ENCODE measurements at regions not wholly inside any gene's neighbourhood (a gene's known extent, or its start where the extent isn't known, plus 50 kb on each side); places are given as distances from the start of the nearest gene placed in this dataset.
A peak's percentile ranks its signal among the peaks of the same experiment; 100 is the strongest.

DNA sequence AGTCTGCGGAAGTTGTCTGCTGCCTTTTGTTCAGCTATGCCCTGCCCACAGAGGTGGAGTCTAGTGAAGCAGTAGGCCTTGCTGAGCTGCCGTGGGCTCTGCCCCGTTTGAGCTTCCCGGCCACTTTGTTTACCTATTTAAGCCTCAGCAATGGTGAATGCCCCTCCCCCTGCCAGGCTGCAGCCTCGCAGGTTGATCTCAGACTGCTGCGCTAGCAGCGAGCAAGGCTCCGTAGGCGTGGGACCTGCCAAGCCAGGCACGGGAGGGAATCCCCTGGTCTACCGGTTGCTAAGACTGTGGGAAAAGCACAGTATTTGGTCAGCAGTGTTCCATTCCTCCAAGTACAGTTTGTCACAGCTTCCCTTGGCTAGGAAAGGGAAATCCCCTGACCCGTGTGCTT, 143.6 kb downstream of the DYRK2 start:
- no peak overlapping the region for H3K27ac Mint-ChIP-seq
- DNase-seq (no peak), ATAC-seq (ENCODE audit: low read depth) (no peak)
- no peaks in the 10 kb centered on the region for H3K4me1 Mint-ChIP-seq
- peaks cover 6% of the 10 kb centered on the region for H3K9me3 Mint-ChIP-seq
- H3K27me3 Mint-ChIP-seq, result no peaks in the 10 kb centered on the region
- POLR2A ChIA-PET, result no interaction called here
- H3K36me3 Mint-ChIP-seq, result peaks cover 3% of the 10 kb centered on the region
- no peak overlapping the region for H3K4me3 Mint-ChIP-seq

DNA sequence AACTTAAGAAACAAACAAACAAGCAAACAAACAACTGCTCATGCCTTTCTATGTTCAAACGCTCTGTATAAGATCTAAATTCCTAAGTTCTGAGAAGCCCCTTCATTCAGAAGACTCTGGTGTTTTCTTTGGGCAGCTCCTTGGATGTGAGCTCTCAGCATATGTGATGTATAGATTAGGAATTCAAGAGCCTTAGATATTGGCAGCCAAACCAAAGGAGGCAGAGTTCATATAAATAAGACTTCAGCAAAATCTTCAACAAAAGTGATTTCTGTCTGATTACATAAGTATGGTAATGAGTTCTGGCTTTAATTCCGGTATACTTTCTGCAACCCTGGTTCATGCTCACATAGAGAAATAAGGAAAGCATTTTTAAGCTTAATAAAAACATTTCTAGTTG, 145.6 kb downstream of the DYRK2 start:
- DNase-seq (no peak), ATAC-seq (ENCODE audit: low read depth) (no peak)
- Mint-ChIP-seq H3K27ac (no peak overlapping the region), H3K9me3 (peaks cover 6% of the 10 kb centered on the region), H3K4me1 (peaks cover under 1% of the 10 kb centered on the region), H3K36me3 (peaks cover 3% of the 10 kb centered on the region), H3K27me3 (peaks cover 2% of the 10 kb centered on the region), H3K4me3 (no peak overlapping the region)
- POLR2A ChIA-PET, result no interaction called here

DNA sequence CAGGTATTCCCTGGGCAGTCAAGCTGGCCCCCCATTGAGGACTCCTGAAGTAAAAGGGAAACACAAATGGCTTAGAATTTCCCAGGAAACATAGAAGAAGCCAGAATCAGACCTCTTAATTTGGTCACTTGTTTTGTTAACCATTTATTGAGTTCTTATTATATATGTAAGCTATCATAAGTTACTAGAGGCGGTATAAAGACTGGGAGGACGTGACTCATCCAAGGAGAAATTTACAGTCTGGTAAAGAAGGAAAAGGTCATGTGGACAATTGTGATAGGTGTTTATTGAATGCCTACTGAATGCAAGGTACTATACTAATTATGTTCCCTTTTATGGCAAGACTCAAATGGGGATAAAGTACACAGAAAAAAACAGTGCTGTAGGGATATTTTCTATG, 146.7 kb downstream of the DYRK2 start:
- Mint-ChIP-seq H3K27me3 (peaks cover 2% of the 10 kb centered on the region), H3K27ac (no peak overlapping the region), H3K4me1 (peaks cover 1% of the 10 kb centered on the region), H3K4me3 (no peak overlapping the region), H3K36me3 (peaks cover 3% of the 10 kb centered on the region), H3K9me3 (peaks cover 6% of the 10 kb centered on the region)
- DNase-seq (no peak), ATAC-seq (ENCODE audit: low read depth) (no peak)
- POLR2A ChIA-PET, result no interaction called here

DNA sequence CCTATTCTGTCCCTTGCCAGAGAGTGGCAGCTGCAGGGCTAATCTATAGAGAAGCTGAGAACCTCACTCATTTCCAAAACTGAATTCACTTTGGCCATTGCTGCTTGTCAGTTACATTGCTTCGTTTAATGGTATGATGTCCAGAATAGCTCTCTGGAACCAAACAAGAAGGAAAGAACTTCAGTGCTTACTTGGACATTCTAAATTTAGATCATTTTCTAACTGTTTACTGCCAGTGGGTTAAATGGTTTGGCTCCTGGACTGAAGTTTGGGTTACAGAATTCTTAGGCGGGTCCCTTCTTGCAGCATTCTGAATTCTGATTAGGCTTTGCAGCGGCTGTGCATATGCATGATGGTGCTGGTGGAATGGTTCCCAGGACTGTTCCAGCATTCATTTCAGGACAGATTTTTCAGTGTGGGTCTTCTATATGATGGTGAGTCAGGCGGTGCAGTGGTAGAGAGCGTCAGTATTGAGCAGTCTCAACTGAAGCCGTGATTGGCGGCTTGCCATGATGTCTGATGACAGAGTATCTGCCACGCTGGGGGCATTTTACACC, 148.7 kb downstream of the DYRK2 start:
- POLR2A ChIA-PET, result no interaction called here
- Mint-ChIP-seq H3K4me3 (no peak overlapping the region), H3K9me3 (peaks cover 1% of the 10 kb centered on the region), H3K27ac (no peak overlapping the region), H3K36me3 (no peaks in the 10 kb centered on the region), H3K27me3 (peaks cover 2% of the 10 kb centered on the region), H3K4me1 (peaks cover 5% of the 10 kb centered on the region)
- ATAC-seq (ENCODE audit: low read depth) (no peak), DNase-seq (no peak)

DNA sequence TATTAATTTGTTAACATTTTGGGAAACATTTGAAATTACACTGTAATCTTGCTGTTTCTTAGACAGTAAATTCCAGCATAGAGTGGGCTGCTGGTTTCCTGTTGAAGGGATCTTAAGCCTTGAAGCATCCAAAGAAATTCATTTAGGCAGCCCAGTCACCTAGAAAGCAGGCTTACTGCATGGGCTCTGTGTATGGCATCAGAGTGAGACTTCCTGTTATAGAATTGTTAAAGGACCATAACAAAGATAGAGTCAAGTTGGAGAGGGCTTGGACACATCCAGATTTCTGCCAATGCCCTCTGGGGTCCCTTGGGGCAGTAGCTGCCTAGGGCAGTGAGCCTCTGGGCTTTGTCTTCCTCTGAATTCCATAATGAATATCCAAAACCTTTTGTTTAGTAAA, 149.2 kb downstream of the DYRK2 start:
- Mint-ChIP-seq H3K4me3 (no peak overlapping the region), H3K27me3 (peaks cover 2% of the 10 kb centered on the region), H3K4me1 (peaks cover 5% of the 10 kb centered on the region), H3K9me3 (peaks cover 1% of the 10 kb centered on the region), H3K36me3 (no peaks in the 10 kb centered on the region), H3K27ac (no peak overlapping the region)
- ATAC-seq (ENCODE audit: low read depth) (no peak), DNase-seq (no peak)
- POLR2A ChIA-PET, result no interaction called here

DNA sequence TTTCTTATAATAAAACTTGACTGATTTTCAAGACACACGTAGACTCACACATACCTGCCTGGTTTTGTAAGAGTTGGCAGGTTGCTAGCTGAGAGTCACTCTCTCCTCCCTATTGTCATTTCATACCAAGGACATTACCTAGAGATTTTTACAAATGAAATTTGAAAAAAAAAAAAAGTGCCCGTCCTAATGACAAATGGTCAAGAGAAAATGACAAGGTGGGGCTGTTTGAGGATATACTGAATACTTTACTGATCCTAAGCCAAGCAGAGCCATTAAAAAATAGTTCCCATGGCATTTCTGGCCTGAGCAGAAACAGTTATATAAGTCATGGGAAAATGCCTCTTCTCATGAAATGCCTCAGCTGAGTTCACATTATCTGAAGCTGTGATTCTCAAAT, 150.2 kb downstream of the DYRK2 start:
- ATAC-seq (ENCODE audit: low read depth) (no peak), DNase-seq (no peak)
- H3K27me3 Mint-ChIP-seq, result peaks cover 2% of the 10 kb centered on the region
- POLR2A ChIA-PET, result no interaction called here
- peaks cover 5% of the 10 kb centered on the region for H3K4me1 Mint-ChIP-seq
- no peak overlapping the region for H3K27ac Mint-ChIP-seq
- no peaks in the 10 kb centered on the region for H3K9me3 Mint-ChIP-seq
- no peak overlapping the region for H3K4me3 Mint-ChIP-seq
- H3K36me3 Mint-ChIP-seq, result no peaks in the 10 kb centered on the region

DNA sequence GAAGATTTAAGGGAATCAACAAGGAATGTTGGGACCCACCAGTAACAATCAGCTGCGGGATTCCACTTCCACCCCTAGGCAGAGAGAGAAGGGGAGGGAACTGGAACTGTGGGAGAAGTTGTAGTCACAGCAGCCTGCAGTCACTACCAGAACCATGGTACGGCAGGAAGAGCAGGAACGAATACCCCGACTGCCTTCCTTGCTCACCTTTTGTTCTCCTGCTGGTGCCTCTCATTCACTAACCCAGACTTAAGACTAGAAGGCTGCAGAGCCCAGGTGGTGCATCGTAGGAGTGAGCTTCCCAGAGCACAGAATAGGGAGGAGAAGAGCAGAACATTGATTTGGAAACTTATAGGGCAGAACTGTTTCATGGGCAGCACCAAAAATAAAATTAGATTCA, 154.2 kb downstream of the DYRK2 start:
- POLR2A ChIA-PET, result no interaction called here
- no peaks in the 10 kb centered on the region for H3K9me3 Mint-ChIP-seq
- H3K4me1 Mint-ChIP-seq, result peaks cover 5% of the 10 kb centered on the region
- H3K27me3 Mint-ChIP-seq, result no peaks in the 10 kb centered on the region
- DNase-seq (no peak), ATAC-seq (ENCODE audit: low read depth) (no peak)
- H3K27ac Mint-ChIP-seq, result no peak overlapping the region
- no peaks in the 10 kb centered on the region for H3K36me3 Mint-ChIP-seq
- no peak overlapping the region for H3K4me3 Mint-ChIP-seq

DNA sequence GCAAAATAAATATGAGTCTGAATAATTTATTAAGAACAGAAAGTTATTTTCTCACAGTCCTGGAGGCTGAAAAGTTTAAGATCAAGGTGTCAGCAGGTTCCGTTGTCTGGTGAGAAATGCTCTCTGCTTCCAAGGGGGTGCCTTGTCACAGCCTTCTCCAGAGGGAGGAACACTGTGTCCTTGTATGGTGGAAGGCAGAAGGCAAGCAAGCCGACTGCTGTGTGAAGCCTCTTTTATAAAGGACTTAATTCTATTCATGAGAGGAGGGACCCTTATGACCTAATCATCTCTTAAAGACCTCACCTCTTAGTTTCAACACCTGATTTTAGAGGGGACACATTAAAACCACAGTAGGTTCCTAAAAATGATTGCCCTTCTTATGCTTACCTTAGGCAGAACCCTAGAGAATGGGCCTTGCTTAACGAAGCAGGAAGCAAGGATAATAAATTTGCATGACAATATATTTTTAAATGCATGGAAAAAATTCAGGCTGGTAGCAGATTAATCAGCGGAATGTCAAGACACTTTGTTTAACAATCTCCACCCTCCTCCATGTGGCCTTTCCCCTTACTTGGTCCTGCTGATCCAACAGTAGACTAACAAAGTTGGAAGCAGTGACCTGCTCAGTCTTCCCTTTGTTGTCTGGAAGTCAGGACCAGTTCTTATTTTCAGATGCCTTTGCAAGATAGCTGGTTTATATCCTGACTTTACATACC, 154.9 kb downstream of the DYRK2 start:
- POLR2A ChIA-PET, result no interaction called here
- no peaks in the 10 kb centered on the region for H3K36me3 Mint-ChIP-seq
- DNase-seq (no peak), ATAC-seq (ENCODE audit: low read depth) (no peak)
- H3K27ac Mint-ChIP-seq, result no peak overlapping the region
- H3K27me3 Mint-ChIP-seq, result no peaks in the 10 kb centered on the region
- no peak overlapping the region for H3K4me3 Mint-ChIP-seq
- peaks cover 5% of the 10 kb centered on the region for H3K4me1 Mint-ChIP-seq
- H3K9me3 Mint-ChIP-seq, result no peaks in the 10 kb centered on the region

DNA sequence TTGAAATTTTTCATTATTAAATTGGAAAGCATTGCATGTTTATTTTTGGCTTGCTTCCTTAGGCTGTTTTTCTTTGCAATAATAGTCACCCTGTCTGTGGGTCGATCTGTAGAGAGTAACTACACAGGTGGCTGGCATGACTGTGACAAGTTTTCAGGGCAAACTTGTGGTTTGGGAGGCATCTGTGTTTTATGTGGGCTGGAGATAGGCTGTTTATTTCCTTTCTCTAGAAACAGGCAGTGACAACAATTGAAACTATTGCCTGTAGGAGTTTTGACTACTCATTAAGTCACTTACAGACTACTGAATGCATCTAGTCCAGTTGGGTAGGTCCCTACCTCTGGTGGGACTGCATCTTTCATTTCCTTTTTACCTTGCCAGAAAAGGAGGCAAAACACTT, 155.6 kb downstream of the DYRK2 start:
- H3K27ac Mint-ChIP-seq, result no peak overlapping the region
- peaks cover 5% of the 10 kb centered on the region for H3K4me1 Mint-ChIP-seq
- H3K27me3 Mint-ChIP-seq, result no peaks in the 10 kb centered on the region
- no peak overlapping the region for H3K4me3 Mint-ChIP-seq
- no peaks in the 10 kb centered on the region for H3K36me3 Mint-ChIP-seq
- ATAC-seq (ENCODE audit: low read depth) (peak; percentile 67), DNase-seq (no peak)
- H3K9me3 Mint-ChIP-seq, result peaks cover 1% of the 10 kb centered on the region
- POLR2A ChIA-PET, result no interaction called here

DNA sequence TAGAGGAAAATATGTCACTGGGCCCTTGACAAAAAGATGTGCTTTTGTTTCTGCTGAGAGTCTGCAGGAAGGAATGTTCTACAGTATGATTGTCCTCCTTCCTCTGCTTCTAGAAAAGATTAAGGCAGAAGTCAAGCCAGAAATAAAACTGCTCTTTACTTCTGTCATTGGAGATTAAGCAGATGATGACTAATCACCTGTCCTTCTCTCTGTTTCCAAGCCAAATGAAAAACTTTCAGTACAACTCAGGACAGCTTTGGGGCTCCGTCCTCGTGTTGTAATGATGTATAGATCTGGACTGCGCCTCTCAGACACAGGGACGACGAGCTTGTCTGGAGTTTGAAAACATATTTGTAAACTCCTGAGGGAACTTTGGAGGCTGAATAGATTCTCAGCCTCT, 159.3 kb downstream of the DYRK2 start:
- ATAC-seq (ENCODE audit: low read depth) (no peak), DNase-seq (no peak)
- Mint-ChIP-seq H3K9me3 (peaks cover 1% of the 10 kb centered on the region), H3K4me1 (no peaks in the 10 kb centered on the region), H3K4me3 (no peak overlapping the region), H3K36me3 (no peaks in the 10 kb centered on the region), H3K27me3 (no peaks in the 10 kb centered on the region), H3K27ac (no peak overlapping the region)
- POLR2A ChIA-PET, result no interaction called here

DNA sequence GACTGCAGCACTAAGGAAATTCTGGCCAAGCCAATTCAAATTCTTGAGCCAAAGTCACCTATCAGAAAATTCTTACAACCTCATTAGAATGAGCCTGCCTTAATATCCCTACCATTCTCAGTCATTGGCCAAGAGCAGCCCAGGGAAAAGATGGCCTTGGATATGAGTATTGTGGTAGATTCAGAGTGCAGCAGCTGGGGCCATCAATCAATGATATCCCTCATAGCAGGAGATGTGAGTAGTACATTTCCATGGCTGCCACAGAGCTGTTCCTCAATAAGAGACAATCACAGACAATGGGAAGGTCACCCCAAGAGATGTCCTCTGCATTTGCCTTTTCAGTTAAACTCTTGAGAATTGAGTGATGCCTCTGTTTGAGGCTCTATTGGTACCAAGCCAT, 161.6 kb downstream of the DYRK2 start:
- no peak for DNase-seq
- no peaks in the 10 kb centered on the region for H3K27me3 Mint-ChIP-seq
- H3K4me1 Mint-ChIP-seq, result no peaks in the 10 kb centered on the region
- no peak overlapping the region for H3K27ac Mint-ChIP-seq
- POLR2A ChIA-PET, result no interaction called here
- H3K4me3 Mint-ChIP-seq, result no peak overlapping the region
- no peak for ATAC-seq (ENCODE audit: low read depth)
- no peaks in the 10 kb centered on the region for H3K36me3 Mint-ChIP-seq
- H3K9me3 Mint-ChIP-seq, result peaks cover 5% of the 10 kb centered on the region

DNA sequence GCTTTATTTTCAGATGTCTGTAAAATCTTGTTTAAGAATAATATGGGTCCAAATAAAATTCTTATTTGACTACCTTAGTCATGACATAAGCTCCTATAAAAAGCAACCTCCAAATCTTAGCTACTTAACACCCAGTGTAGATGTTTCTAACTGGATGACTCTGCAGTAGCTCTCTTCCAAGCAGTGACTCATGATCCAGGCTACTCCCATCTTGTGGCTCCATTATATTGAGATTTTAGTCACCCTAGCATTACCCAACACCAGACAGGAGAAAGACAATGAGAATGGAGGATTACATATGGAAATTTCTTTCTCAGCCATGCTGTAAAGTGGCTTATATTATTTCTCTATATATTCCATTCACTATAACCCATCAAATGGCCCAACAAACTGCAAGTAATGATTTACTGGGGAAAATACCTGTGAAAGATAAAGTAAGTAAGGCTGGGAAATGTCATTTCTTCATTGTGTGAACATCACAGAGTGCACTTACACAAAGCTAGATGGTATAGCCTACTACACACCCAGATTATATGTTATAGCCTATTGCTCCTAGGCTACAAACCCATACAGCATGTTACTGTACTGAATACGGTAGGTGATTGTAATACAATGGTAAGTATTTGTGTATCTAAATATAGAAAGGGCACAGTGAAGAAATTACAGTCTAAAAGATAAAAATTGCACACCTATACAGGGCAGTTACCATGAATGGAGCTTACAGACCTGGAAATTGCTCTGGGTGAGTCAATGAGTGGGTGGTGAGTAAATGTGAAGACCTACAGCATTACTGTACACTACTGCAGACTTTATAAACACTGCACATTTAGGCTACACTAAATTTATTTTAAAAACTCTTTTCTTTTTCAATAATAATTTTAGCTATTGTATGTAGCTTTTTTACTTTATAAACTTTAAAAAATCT, 163.2 kb downstream of the DYRK2 start:
- H3K4me3 Mint-ChIP-seq, result no peak overlapping the region
- no peaks in the 10 kb centered on the region for H3K36me3 Mint-ChIP-seq
- peaks cover 11% of the 10 kb centered on the region for H3K9me3 Mint-ChIP-seq
- H3K27ac Mint-ChIP-seq, result no peak overlapping the region
- POLR2A ChIA-PET, result no interaction called here
- DNase-seq (no peak), ATAC-seq (ENCODE audit: low read depth) (no peak)
- no peaks in the 10 kb centered on the region for H3K4me1 Mint-ChIP-seq
- H3K27me3 Mint-ChIP-seq, result no peaks in the 10 kb centered on the region

DNA sequence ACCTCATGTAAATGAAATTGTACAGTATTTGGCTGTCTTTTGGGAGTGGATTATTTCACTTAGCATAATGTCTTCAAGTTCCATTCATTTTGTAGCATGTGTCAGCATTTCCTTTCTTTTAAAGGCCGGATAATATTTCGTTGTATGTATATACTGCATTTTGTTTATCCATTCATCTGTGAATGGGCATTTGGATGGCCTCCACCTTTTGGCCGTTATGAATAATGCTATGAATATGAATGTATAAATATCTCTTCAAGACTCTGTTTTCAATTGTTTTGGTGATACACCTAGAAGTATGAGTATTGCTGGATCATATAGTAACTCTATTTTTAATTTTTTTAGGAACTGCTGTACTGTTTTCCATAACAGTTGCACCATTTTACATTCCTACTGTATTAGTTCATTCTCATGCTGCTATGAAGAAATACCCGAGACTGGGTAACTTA, 164.9 kb downstream of the DYRK2 start:
- H3K27ac Mint-ChIP-seq, result no peak overlapping the region
- H3K36me3 Mint-ChIP-seq, result no peaks in the 10 kb centered on the region
- ATAC-seq (ENCODE audit: low read depth) (no peak), DNase-seq (no peak)
- H3K9me3 Mint-ChIP-seq, result peaks cover 11% of the 10 kb centered on the region
- H3K27me3 Mint-ChIP-seq, result no peaks in the 10 kb centered on the region
- H3K4me3 Mint-ChIP-seq, result no peak overlapping the region
- POLR2A ChIA-PET, result no interaction called here
- H3K4me1 Mint-ChIP-seq, result no peaks in the 10 kb centered on the region

DNA sequence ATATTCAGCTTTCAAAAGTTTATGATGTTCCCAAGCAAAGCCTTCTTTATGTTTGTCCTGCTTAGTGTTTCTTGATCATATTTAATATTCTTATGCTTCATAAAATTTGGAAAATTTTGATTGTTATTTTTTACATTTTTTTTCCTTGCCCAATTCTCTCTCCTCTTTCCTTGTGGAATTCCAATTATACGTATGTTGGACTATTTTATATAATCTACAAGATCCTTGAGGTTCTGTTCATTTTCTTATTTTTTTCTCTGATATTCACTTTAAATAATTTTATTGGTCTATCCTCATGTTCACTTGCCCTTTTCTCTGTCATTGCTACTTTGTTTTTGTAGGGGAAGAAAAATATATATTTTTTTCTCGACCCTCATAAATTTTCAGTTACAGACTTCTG, 167.7 kb downstream of the DYRK2 start:
- Mint-ChIP-seq H3K27ac (no peak overlapping the region), H3K36me3 (no peaks in the 10 kb centered on the region), H3K4me1 (no peaks in the 10 kb centered on the region), H3K4me3 (no peak overlapping the region), H3K9me3 (peaks cover 10% of the 10 kb centered on the region), H3K27me3 (no peaks in the 10 kb centered on the region)
- ATAC-seq (ENCODE audit: low read depth) (no peak), DNase-seq (no peak)
- POLR2A ChIA-PET, result no interaction called here

Data from activated naive CD8-positive, alpha-beta T cell treated with anti-CD3 and anti-CD28 coated beads, Interleukin-2, amount 10 ng/mL, durations not matched to agents 7 days and 5 days (primary cell).